ENCODE measurements at regions not wholly inside any gene's neighbourhood (a gene's known extent, or its start where the extent isn't known, plus 50 kb on each side); places are given as distances from the start of the nearest gene placed in this dataset.

DNA sequence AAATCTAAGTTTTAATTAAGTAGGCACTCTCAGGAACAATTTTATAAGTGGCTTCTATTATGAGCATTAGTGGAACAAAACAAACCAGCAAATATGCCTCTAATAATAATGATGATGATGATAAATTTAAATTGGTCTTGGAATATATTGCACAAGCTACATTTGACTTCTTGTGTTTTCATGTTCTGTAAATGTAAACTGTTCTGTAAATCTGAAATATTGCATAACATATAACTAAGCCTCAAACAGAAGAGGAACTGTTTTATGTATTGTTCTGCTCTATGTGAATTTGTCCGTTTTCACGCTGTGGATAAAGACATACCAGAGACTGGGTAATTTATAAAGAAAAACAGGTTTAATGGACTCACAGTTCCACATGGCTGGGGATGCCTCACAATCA is 625.2 kb upstream of the CELF2 start:
- WGBS (ENCODE audit: extremely low coverage, insufficient coverage, low lambda C conversion rate): no CpG with 5 or more reads among the region's 2 CpGs
- Histone ChIP-seq H3K18ac (ENCODE audit: low read length) (no peak overlapping the region), H3K79me1 (ENCODE audit: low read length) (no peaks in the 10 kb centered on the region), H3K27me3 (ENCODE audit: insufficient read depth, low read length, poor library complexity) (no peaks in the 10 kb centered on the region), H2AK5ac (ENCODE audit: low read length) (no peak overlapping the region), H3K56ac (ENCODE audit: low read length) (no peak overlapping the region), H3K27ac (ENCODE audit: low read depth, low read length) (no peak overlapping the region), H2BK15ac (replicated peaks; ENCODE audit: low read depth) (no peak overlapping the region), H2BK120ac (ENCODE audit: low read depth, low read length) (no peak overlapping the region), H3K79me2 (ENCODE audit: control insufficient read depth, insufficient read depth, low read length) (no peaks in the 10 kb centered on the region), H3K4me1 (ENCODE audit: control insufficient read depth, low read depth, low read length) (no peaks in the 10 kb centered on the region), H3K4ac (ENCODE audit: low read depth, low read length) (no peak overlapping the region), H3K9ac (ENCODE audit: low read length) (no peak overlapping the region), H3K23ac (ENCODE audit: low read length) (no peak overlapping the region), H3K4me2 (ENCODE audit: low read length) (no peak overlapping the region), H2BK5ac (ENCODE audit: low read length) (no peak overlapping the region), H3K36me3 (ENCODE audit: control insufficient read depth, insufficient read depth, low read length) (no peaks in the 10 kb centered on the region), H3K4me3 (ENCODE audit: low read length) (no peak overlapping the region), H4K8ac (ENCODE audit: low read depth, low read length) (no peak overlapping the region), H4K5ac (ENCODE audit: low read length) (no peak overlapping the region)
- no peak for DNase-seq

DNA sequence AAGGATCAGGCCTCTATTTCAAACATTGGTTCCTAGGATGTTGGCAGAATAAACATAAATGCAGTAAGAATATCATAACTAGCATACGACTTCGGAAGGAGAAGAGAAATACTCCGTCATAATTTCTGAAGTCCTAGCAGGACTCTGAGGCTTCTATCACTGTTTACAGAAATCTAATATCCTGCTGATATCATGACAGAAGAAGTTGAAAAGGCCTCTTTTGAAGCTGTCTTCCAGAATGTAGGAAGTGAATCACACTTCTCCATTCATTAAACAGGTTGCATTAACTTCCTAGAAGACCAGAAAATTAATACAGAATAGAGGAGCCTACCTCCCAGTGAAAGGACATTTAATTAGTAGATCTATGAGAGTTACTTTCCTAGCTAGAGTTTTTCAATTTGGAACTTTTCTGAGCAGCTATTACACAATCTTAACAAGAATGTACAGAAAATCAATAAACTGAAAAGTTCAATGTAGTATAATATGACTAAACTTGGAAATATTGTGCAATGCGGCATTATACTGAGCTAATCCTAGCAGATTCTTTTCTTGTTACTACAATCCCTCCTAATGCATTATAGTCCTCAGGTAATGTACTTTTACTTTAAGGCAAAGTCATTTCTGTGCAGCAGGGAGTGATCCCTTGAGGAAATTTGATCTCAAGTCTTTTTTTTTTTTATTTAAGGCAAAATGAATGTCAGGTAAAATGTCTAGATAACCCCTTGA is 622.6 kb upstream of the CELF2 start:
- no peaks in the 10 kb centered on the region for H3K27me3 ChIP-seq (ENCODE audit: insufficient read depth, low read length, poor library complexity)
- no peak for DNase-seq
- no peak overlapping the region for H3K9ac ChIP-seq (ENCODE audit: low read length)
- H3K79me2 ChIP-seq (ENCODE audit: control insufficient read depth, insufficient read depth, low read length): no peaks in the 10 kb centered on the region
- no peak overlapping the region for H3K56ac ChIP-seq (ENCODE audit: low read length)
- H3K4me3 ChIP-seq (ENCODE audit: low read length): no peak overlapping the region
- H3K23ac ChIP-seq (ENCODE audit: low read length): no peak overlapping the region
- no peaks in the 10 kb centered on the region for H3K4me1 ChIP-seq (ENCODE audit: control insufficient read depth, low read depth, low read length)
- no peak overlapping the region for H3K4me2 ChIP-seq (ENCODE audit: low read length)
- no peak overlapping the region for H4K5ac ChIP-seq (ENCODE audit: low read length)
- no peak overlapping the region for H2BK120ac ChIP-seq (ENCODE audit: low read depth, low read length)
- H3K27ac ChIP-seq (ENCODE audit: low read depth, low read length): no peak overlapping the region
- no peak overlapping the region for H3K4ac ChIP-seq (ENCODE audit: low read depth, low read length)
- H2BK15ac ChIP-seq (replicated peaks; ENCODE audit: low read depth): no peak overlapping the region
- H2AK5ac ChIP-seq (ENCODE audit: low read length): no peak overlapping the region
- no peaks in the 10 kb centered on the region for H3K79me1 ChIP-seq (ENCODE audit: low read length)
- no peak overlapping the region for H4K8ac ChIP-seq (ENCODE audit: low read depth, low read length)
- H2BK5ac ChIP-seq (ENCODE audit: low read length): no peak overlapping the region
- H3K18ac ChIP-seq (ENCODE audit: low read length): no peak overlapping the region
- WGBS (ENCODE audit: extremely low coverage, insufficient coverage, low lambda C conversion rate): no CpG with 5 or more reads among the region's 4 CpGs
- no peaks in the 10 kb centered on the region for H3K36me3 ChIP-seq (ENCODE audit: control insufficient read depth, insufficient read depth, low read length)

DNA sequence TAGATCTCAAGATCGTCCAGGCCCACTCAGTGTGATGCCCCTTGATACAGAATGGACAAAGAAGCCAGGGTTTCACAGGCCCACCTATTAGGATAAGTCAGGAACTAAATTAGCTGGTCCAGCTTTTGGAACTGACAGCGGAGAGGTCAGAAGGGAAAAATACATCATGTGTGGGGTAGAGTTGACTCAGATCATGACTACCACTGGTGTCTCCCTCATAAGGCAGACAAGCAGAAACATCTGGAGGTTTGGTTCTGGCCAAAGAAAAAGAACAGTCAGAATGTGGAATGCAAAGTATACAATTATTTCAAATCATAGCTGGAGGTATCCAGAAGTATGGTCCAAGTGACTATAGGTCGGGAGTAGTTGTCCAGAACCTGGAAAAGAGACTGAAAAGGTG is 621.1 kb upstream of the CELF2 start:
- no CpG with 5 or more reads among the region's 3 CpGs for WGBS (ENCODE audit: extremely low coverage, insufficient coverage, low lambda C conversion rate)

DNA sequence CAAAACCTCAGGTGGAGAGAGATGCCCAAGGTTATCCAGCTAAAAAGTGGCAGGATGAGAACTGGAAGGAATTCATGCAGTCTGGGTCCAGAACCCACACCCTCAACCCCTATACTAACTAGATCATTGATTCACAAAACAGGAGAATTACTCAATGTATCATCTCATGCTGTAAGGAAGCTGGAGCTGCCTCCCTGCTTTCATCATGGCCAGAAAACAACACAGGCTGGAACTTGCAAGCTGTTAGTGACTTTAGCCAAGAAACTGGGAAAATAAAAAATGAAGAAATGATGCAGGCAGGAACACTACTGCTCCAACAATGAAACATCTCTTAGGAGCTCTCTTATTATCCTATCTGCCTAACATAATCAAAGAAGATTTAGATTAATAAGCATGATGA is 619.8 kb upstream of the CELF2 start:
- Histone ChIP-seq H3K79me1 (ENCODE audit: low read length) (no peaks in the 10 kb centered on the region), H2BK15ac (replicated peaks; ENCODE audit: low read depth) (no peak overlapping the region), H3K4me2 (ENCODE audit: low read length) (no peak overlapping the region), H3K18ac (ENCODE audit: low read length) (no peak overlapping the region), H3K4ac (ENCODE audit: low read depth, low read length) (no peak overlapping the region), H3K79me2 (ENCODE audit: control insufficient read depth, insufficient read depth, low read length) (no peaks in the 10 kb centered on the region), H3K9ac (ENCODE audit: low read length) (no peak overlapping the region), H4K5ac (ENCODE audit: low read length) (no peak overlapping the region), H3K27me3 (ENCODE audit: insufficient read depth, low read length, poor library complexity) (no peaks in the 10 kb centered on the region), H2BK5ac (ENCODE audit: low read length) (no peak overlapping the region), H2BK120ac (ENCODE audit: low read depth, low read length) (no peak overlapping the region), H2AK5ac (ENCODE audit: low read length) (no peak overlapping the region), H3K36me3 (ENCODE audit: control insufficient read depth, insufficient read depth, low read length) (no peaks in the 10 kb centered on the region), H4K8ac (ENCODE audit: low read depth, low read length) (no peak overlapping the region), H3K27ac (ENCODE audit: low read depth, low read length) (no peak overlapping the region), H3K23ac (ENCODE audit: low read length) (no peak overlapping the region), H3K4me3 (ENCODE audit: low read length) (no peak overlapping the region), H3K56ac (ENCODE audit: low read length) (no peak overlapping the region), H3K4me1 (ENCODE audit: control insufficient read depth, low read depth, low read length) (no peaks in the 10 kb centered on the region)
- no peak for DNase-seq

More for the DNA sequence above, 621.1 kb upstream of the CELF2 start:
- Histone ChIP-seq H2AK5ac (ENCODE audit: low read length) (no peak overlapping the region), H3K4me1 (ENCODE audit: control insufficient read depth, low read depth, low read length) (no peaks in the 10 kb centered on the region), H4K5ac (ENCODE audit: low read length) (no peak overlapping the region), H3K27ac (ENCODE audit: low read depth, low read length) (no peak overlapping the region), H3K4me3 (ENCODE audit: low read length) (no peak overlapping the region), H3K23ac (ENCODE audit: low read length) (no peak overlapping the region), H3K79me2 (ENCODE audit: control insufficient read depth, insufficient read depth, low read length) (no peaks in the 10 kb centered on the region), H3K56ac (ENCODE audit: low read length) (no peak overlapping the region), H3K4me2 (ENCODE audit: low read length) (no peak overlapping the region), H3K27me3 (ENCODE audit: insufficient read depth, low read length, poor library complexity) (no peaks in the 10 kb centered on the region), H2BK120ac (ENCODE audit: low read depth, low read length) (no peak overlapping the region), H2BK5ac (ENCODE audit: low read length) (no peak overlapping the region), H3K79me1 (ENCODE audit: low read length) (no peaks in the 10 kb centered on the region), H3K18ac (ENCODE audit: low read length) (no peak overlapping the region), H4K8ac (ENCODE audit: low read depth, low read length) (no peak overlapping the region), H3K4ac (ENCODE audit: low read depth, low read length) (no peak overlapping the region), H3K36me3 (ENCODE audit: control insufficient read depth, insufficient read depth, low read length) (no peaks in the 10 kb centered on the region), H2BK15ac (replicated peaks; ENCODE audit: low read depth) (no peak overlapping the region), H3K9ac (ENCODE audit: low read length) (no peak overlapping the region)
- no peak for DNase-seq

DNA sequence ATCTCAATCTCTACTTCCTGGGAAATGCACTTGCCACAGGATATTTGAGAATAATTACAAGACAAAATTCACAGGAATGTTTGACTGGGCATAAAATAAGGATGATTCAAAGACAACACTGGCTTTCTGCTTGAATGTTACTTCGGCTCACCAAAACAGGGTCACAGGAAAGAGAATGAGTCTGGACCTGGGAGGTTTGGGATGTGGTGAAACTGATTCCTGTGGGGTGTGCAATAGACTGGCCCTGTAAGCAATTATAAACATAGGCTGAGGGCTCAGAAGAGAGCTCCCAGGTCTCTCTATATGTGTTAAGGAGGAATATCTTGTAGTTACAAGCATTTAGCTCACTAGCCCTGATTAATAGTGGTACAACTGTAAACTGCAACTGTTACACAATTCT is 613.9 kb upstream of the CELF2 start:
- no peak overlapping the region for H3K27ac ChIP-seq (ENCODE audit: low read depth, low read length)
- no peaks in the 10 kb centered on the region for H3K27me3 ChIP-seq (ENCODE audit: insufficient read depth, low read length, poor library complexity)
- no peak overlapping the region for H3K4ac ChIP-seq (ENCODE audit: low read depth, low read length)
- no peaks in the 10 kb centered on the region for H3K4me1 ChIP-seq (ENCODE audit: control insufficient read depth, low read depth, low read length)
- H2BK5ac ChIP-seq (ENCODE audit: low read length): no peak overlapping the region
- no CpG with 5 or more reads among the region's 1 CpG for WGBS (ENCODE audit: extremely low coverage, insufficient coverage, low lambda C conversion rate)
- no peak for DNase-seq
- H3K79me1 ChIP-seq (ENCODE audit: low read length): no peaks in the 10 kb centered on the region
- H3K36me3 ChIP-seq (ENCODE audit: control insufficient read depth, insufficient read depth, low read length): no peaks in the 10 kb centered on the region
- H3K79me2 ChIP-seq (ENCODE audit: control insufficient read depth, insufficient read depth, low read length): no peaks in the 10 kb centered on the region
- H3K4me3 ChIP-seq (ENCODE audit: low read length): no peak overlapping the region
- no peak overlapping the region for H3K18ac ChIP-seq (ENCODE audit: low read length)
- no peak overlapping the region for H3K23ac ChIP-seq (ENCODE audit: low read length)
- no peak overlapping the region for H3K9ac ChIP-seq (ENCODE audit: low read length)
- H2BK15ac ChIP-seq (replicated peaks; ENCODE audit: low read depth): no peak overlapping the region
- H2AK5ac ChIP-seq (ENCODE audit: low read length): no peak overlapping the region
- H3K56ac ChIP-seq (ENCODE audit: low read length): no peak overlapping the region
- no peak overlapping the region for H2BK120ac ChIP-seq (ENCODE audit: low read depth, low read length)
- H4K8ac ChIP-seq (ENCODE audit: low read depth, low read length): no peak overlapping the region
- H4K5ac ChIP-seq (ENCODE audit: low read length): no peak overlapping the region
- H3K4me2 ChIP-seq (ENCODE audit: low read length): no peak overlapping the region

DNA sequence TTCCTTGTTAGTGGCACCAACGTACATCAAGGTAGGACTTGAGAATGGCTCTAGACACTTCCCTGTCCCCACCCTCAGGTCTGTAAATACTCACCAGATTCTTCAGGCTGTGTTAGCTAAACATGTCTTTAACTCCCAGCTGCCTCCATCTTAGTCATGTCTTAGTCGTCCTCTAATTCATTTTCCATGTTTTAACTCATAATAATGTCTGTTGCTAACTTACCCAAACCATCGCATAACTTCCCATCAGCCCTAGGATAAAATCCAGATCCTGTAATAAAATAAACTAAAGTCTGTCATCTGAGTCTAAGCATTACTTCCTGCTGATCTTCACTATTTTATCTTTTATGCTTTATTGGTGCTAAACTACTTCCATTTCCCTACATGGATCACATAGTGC is 600.0 kb upstream of the CELF2 start:
- 100% methylated on average over 1 of the region's 3 CpGs for WGBS (ENCODE audit: extremely low coverage, insufficient coverage, low lambda C conversion rate)
- Histone ChIP-seq H4K5ac (ENCODE audit: low read length) (no peak overlapping the region), H3K27ac (ENCODE audit: low read depth, low read length) (no peak overlapping the region), H3K79me2 (ENCODE audit: control insufficient read depth, insufficient read depth, low read length) (no peaks in the 10 kb centered on the region), H3K23ac (ENCODE audit: low read length) (no peak overlapping the region), H2BK120ac (ENCODE audit: low read depth, low read length) (no peak overlapping the region), H3K4me1 (ENCODE audit: control insufficient read depth, low read depth, low read length) (no peaks in the 10 kb centered on the region), H3K56ac (ENCODE audit: low read length) (no peak overlapping the region), H3K36me3 (ENCODE audit: control insufficient read depth, insufficient read depth, low read length) (no peaks in the 10 kb centered on the region), H3K79me1 (ENCODE audit: low read length) (no peaks in the 10 kb centered on the region), H2BK15ac (replicated peaks; ENCODE audit: low read depth) (no peak overlapping the region), H3K27me3 (ENCODE audit: insufficient read depth, low read length, poor library complexity) (no peaks in the 10 kb centered on the region), H4K8ac (ENCODE audit: low read depth, low read length) (no peak overlapping the region), H2AK5ac (ENCODE audit: low read length) (no peak overlapping the region), H3K4ac (ENCODE audit: low read depth, low read length) (no peak overlapping the region), H3K4me2 (ENCODE audit: low read length) (no peak overlapping the region), H3K9ac (ENCODE audit: low read length) (no peak overlapping the region), H3K18ac (ENCODE audit: low read length) (no peak overlapping the region), H3K4me3 (ENCODE audit: low read length) (no peak overlapping the region), H2BK5ac (ENCODE audit: low read length) (no peak overlapping the region)
- DNase-seq: no peak

Data from mesendoderm (in vitro differentiated cells).